GM19455 (cell line): ENCODE measurements at regions not wholly inside any gene's neighbourhood (a gene's known extent, or its start where the extent isn't known, plus 50 kb on each side); places are given as distances from the start of the nearest gene placed in this dataset.

Experiments used
- ATAC-seq: cut with Tn5 transposase; IDR thresholded peaks from one replicate; pipeline ENCODE4 v1.9.1; 2021; ENCODE audit not compliant: unreplicated experiment

GRCh38 chr16:50469744-50470321, 78.4 kb upstream of the NKD1 start:
- no peak for ATAC-seq

- ATAC-seq = no peak
Measured at GRCh38 chr16:50469121-50469743, 79.0 kb upstream of the NKD1 start.

- ATAC-seq = no peak
Measured at GRCh38 chr16:50468749-50469078, 79.5 kb upstream of the NKD1 start.

GRCh38 chr16:50467943-50468748, 80.0 kb upstream of the NKD1 start:
- no peak for ATAC-seq

- ATAC-seq = no peak
Measured at GRCh38 chr16:50467559-50467942, 80.6 kb upstream of the NKD1 start.

GRCh38 chr16:50466170-50466569, 82.0 kb upstream of the NKD1 start:
- ATAC-seq = no peak

- ATAC-seq = no peak
Measured at GRCh38 chr16:50464325-50465290, 83.6 kb upstream of the NKD1 start.

GRCh38 chr16:50463581-50464324, 84.4 kb upstream of the NKD1 start:
- ATAC-seq = no peak

- ATAC-seq = no peak
Measured at GRCh38 chr16:50462793-50463507, 85.2 kb upstream of the NKD1 start.

- no peak for ATAC-seq
Measured at GRCh38 chr16:50461400-50461760, 86.8 kb upstream of the NKD1 start.

- no peak for ATAC-seq
Measured at GRCh38 chr16:50460538-50461399, 87.4 kb upstream of the NKD1 start.

GRCh38 chr16:50459496-50460080, 88.6 kb upstream of the NKD1 start:
- no peak for ATAC-seq

GRCh38 chr16:50458667-50459495, 89.3 kb upstream of the NKD1 start:
- no peak for ATAC-seq

- no peak for ATAC-seq
Measured at GRCh38 chr16:50457979-50458491, 89.2 kb upstream of the BRD7 start.

- no peak for ATAC-seq
Measured at GRCh38 chr16:50457423-50457822, 88.6 kb upstream of the BRD7 start.

- no peak for ATAC-seq
Measured at GRCh38 chr16:50455288-50455845, 86.6 kb upstream of the BRD7 start.

GRCh38 chr16:50453446-50453845, 84.7 kb upstream of the BRD7 start:
- ATAC-seq = no peak
